ENCODE measurements at regions not wholly inside any gene's neighbourhood (a gene's known extent, or its start where the extent isn't known, plus 50 kb on each side); places are given as distances from the start of the nearest gene placed in this dataset.

DNA sequence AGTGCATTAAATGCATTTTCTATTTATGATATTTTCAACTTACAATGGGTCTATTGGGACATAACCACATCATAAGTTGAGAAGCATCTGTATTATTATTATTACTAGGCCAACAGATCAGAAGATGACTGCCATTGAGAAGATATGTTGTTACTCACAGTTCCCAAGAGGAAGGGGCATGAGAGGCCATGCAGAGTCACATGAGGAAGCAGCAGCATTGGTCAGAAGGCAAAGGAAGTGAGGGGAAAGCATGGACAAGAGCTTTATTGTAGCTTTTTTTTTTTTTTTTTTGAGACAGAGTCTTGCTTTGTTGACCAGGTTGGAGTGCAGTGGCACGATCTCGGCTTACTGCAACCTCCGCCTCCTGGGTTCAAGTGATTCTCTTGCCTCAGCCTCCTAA lies 66.2 kb upstream of the LCLAT1 start:
- H3K27ac ChIP-seq, result no peak overlapping the region
- TF ChIP-seq, protein P1, sequence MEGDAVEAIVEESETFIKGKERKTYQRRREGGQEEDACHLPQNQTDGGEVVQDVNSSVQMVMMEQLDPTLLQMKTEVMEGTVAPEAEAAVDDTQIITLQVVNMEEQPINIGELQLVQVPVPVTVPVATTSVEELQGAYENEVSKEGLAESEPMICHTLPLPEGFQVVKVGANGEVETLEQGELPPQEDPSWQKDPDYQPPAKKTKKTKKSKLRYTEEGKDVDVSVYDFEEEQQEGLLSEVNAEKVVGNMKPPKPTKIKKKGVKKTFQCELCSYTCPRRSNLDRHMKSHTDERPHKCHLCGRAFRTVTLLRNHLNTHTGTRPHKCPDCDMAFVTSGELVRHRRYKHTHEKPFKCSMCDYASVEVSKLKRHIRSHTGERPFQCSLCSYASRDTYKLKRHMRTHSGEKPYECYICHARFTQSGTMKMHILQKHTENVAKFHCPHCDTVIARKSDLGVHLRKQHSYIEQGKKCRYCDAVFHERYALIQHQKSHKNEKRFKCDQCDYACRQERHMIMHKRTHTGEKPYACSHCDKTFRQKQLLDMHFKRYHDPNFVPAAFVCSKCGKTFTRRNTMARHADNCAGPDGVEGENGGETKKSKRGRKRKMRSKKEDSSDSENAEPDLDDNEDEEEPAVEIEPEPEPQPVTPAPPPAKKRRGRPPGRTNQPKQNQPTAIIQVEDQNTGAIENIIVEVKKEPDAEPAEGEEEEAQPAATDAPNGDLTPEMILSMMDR (conservative IDR thresholded peaks at IDR 0.05), result no peak

DNA sequence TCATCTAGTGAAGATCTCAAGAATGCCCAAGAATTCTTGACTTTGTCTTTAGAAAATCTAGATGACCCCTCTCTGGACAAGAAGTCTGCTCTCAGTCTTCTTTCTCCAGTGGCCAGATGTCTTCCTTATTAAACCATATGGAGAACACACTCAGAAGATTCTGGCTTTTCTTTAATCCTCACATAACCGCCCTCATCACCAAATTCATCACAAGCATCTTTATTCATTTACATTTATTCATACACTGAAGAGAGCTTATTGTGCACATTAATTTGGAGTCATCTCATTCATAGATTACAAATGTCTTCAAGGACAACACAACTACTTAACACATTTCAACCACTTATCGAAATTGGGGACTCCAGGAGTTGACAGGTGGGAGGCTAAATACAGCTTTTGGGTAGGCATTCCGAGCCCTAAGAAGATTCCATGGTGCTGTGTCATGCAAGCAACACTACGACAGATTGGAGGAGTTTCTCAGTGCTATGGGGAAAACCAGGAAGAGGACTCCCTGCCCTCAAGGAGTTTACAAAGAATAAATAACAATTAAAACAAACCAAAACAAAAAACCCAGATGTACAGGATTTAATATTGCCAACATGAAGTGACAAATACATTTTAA lies 64.8 kb upstream of the LCLAT1 start:
- no peak overlapping the region for H3K27ac ChIP-seq
- TF ChIP-seq, protein P1 (conservative IDR thresholded peaks at IDR 0.05), result no peak

DNA sequence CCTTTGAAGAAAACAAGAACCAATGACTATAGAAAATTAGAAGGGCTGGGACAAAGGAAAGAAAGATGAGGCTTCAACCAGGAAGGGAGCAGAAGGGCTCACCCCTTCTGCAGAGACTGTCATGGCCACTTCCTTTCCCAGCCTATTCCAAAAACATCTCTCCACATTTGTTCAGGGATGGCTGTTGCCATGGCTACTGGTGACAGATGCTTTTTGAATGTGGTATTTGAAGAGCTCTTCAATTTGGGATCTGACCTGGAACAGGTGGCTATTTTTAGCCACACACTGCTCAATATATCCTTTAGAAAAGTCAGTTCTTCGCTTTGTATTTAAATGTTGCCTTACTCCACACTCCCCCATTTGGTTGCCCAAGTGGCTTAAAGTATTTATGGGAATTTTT lies 64.1 kb upstream of the LCLAT1 start:
- H3K27ac ChIP-seq, result no peak overlapping the region
- TF ChIP-seq, protein P1 (conservative IDR thresholded peaks at IDR 0.05), result no peak

DNA sequence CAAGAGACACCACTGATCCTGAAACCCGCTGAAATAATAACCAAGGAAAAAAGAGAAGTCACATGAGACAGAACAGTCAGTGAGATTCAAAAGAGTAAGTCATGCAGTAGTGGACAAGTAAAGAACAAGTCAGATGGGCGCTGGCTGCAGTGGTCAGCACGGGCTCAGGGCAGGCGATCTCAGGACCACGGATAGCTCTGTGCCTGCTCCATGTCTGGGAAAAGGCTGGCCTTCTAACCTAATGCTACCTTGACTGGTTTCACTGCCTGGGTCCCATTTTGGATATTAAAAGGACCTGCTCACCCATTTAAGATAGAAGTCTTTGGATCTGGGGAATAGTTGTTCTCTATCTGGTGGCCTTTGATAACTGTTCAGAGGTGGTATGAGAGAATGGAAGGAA lies 61.7 kb upstream of the LCLAT1 start:
- TF ChIP-seq, protein P1 (conservative IDR thresholded peaks at IDR 0.05), result no peak
- H3K27ac ChIP-seq, result no peak overlapping the region

DNA sequence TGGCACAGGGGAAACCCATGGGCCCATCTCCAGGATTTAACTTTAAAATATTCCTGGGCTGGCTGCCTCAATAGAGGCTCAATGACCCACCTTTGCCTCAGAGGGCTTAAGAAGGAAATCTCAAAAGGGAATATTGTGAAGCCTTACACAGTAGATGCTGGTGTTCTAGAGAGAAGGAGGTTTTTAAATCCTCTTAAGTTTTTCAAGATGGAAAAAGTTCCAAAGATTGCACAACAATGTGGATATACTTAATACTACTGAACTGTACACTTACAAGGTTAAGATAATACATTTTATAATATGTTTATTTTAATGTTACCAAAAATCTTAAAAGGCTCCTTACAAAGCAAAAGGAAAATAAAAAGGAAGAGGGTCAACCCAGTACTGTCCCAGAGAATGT lies 54.9 kb upstream of the LCLAT1 start:
- no peak overlapping the region for H3K27ac ChIP-seq

DNA sequence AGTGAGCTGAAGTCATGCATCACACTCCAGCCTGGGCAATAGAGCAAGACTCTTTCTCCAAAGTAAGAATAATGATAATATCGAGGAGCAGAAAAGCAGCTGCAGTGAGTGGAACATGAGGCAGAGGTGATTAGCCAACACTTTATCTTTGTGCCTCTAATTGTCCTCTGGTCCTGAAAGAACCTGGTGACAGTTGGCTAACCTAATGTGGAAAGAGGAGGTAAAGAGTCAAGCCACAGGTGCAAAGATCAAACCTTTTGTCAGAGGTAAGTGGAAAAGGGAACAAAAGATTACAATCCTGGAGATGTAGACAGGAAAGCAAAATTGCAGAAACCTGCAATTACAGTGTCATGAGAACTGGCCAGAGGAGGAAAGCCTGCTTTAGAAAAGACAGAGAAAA lies 53.5 kb upstream of the LCLAT1 start:
- no peak overlapping the region for H3K27ac ChIP-seq
- TF ChIP-seq, protein P1 (conservative IDR thresholded peaks at IDR 0.05), result no peak

More for the DNA sequence above, 54.9 kb upstream of the LCLAT1 start:
- TF ChIP-seq, protein P1 (conservative IDR thresholded peaks at IDR 0.05), result no peak

DNA sequence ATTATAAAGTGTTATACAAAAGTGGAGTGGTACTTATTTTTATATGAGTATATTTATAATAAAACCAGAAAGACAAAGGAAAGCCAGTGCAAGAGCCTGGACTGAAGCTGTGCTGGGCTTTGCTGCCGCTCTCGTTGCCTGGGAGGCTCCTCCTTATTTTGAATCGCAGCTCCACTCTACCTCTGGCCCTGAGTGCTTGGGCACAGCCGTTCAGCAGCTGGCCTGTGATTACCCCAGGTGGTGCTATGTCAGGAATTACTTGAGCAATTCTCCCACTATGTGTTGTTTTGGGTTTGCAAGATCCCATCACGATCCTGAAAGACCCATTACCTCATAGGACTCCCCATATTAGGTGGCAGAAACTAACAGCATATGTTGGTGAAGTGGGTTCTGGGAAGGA lies 53.0 kb upstream of the LCLAT1 start:
- H3K27ac ChIP-seq, result no peak overlapping the region
- TF ChIP-seq, protein P1 (conservative IDR thresholded peaks at IDR 0.05), result no peak

Measured in VCaP (cell line).